Osteoblast (primary cell): ENCODE measurements at regions not wholly inside any gene's neighbourhood (a gene's known extent, or its start where the extent isn't known, plus 50 kb on each side); places are given as distances from the start of the nearest gene placed in this dataset.
A peak's percentile ranks its signal among the peaks of the same experiment; 100 is the strongest.

Experiments used
- DNase-seq: peaks from one replicate; pipeline ENCODE4 v3.0.0; 2011; ENCODE audit warnings: low spot score, mixed read lengths; ENCODE audit not compliant: insufficient read length; ENCODE audit errors: missing footprints
- H2AFZ ChIP-seq: 2 replicates; pipeline ENCODE4 v1.6.0; 2011; ENCODE audit warnings: mild to moderate bottlenecking, low read length
- H3K27ac ChIP-seq: 2 replicates; pipeline ENCODE4 v1.5.1; 2011; ENCODE audit warnings: mild to moderate bottlenecking, low read depth, low read length, moderate library complexity
- H3K27me3 ChIP-seq: 2 replicates; pipeline ENCODE4 v1.6.0; 2012; ENCODE audit warnings: mild to moderate bottlenecking, control low read depth, inconsistent platforms, low read length, moderate library complexity; ENCODE audit not compliant: insufficient read depth
- H3K36me3 ChIP-seq: 2 replicates; pipeline ENCODE4 v1.5.1; 2011; ENCODE audit warnings: mild to moderate bottlenecking, low read length, control low read depth, moderate library complexity; ENCODE audit not compliant: insufficient read depth
- H3K4me1 ChIP-seq: 2 replicates; pipeline ENCODE4 v1.5.1; 2011; ENCODE audit warnings: mild to moderate bottlenecking, low read length, control low read depth, moderate library complexity; ENCODE audit not compliant: insufficient read depth
- H3K4me2 ChIP-seq: 2 replicates; pipeline ENCODE4 v1.6.0; 2011; ENCODE audit warnings: mild to moderate bottlenecking, low read length; ENCODE audit not compliant: insufficient read depth
- H3K4me3 ChIP-seq: fragments of 200-600 bp; sonication (generic); 3 replicates; pipeline ENCODE4 v1.5.1; 2012; ENCODE audit warnings: mild to moderate bottlenecking, low read length, inconsistent platforms; ENCODE audit not compliant: insufficient read depth
- H3K79me2 ChIP-seq: 2 replicates; pipeline ENCODE4 v1.6.0; 2012; ENCODE audit warnings: mild to moderate bottlenecking, low read length, control low read depth, inconsistent platforms; ENCODE audit not compliant: insufficient read depth
- H3K9me3 ChIP-seq: 2 replicates; pipeline ENCODE4 v1.5.1; 2011; ENCODE audit warnings: low read depth, low read length, control low read depth
- H4K20me1 ChIP-seq: 2 replicates; pipeline ENCODE4 v1.6.0; 2012; ENCODE audit warnings: mild to moderate bottlenecking, low read length, control low read depth; ENCODE audit not compliant: insufficient read depth
- TF ChIP-seq, protein P1 (sequence below): IDR thresholded peaks from 2 replicates; pipeline ENCODE4 v1.5.1; 2011; ENCODE audit warnings: mild to moderate bottlenecking, low read depth, low read length, moderate library complexity; ENCODE audit errors: extremely low read depth

DNA sequence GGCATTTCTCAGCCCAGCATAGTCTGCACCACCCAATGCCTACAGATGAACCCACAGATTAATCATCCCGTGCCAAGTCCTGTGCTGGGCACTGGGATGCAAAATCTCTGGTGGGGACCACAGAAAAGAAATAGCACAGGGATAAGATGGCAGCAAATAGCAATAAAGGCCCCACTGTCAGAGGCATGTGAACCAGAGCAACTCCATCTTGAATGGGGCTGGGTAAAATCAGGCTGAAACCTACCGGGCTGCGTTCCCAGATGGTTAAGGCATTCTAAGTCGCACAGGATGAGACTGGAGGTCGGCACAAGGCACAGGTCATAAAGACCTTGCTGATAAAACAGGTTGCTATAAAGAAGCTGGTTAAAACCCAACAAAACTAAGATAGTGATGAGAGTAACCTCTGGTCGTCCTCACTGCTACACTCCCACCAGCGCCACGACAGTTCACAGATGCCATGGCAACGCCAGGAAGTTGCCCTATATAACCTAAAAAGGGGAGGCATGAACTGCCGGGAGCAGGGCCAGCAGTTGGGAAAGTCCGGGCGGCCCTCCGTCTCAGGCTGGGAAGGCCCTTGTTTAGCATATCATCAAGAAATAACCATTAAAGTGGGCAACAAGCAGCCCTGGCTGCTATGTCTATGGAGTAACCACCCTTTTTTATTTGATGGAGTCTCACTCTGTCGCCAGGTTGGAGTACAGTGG is 65.2 kb downstream of the C9orf50 start:
- Histone ChIP-seq H2AFZ (peak overlapping the region; percentile 65), H3K9me3 (no peaks in the 10 kb centered on the region), H3K79me2 (no peaks in the 10 kb centered on the region), H3K4me3 (no peak overlapping the region), H3K4me1 (peaks cover 1% of the 10 kb centered on the region), H4K20me1 (no peaks in the 10 kb centered on the region), H3K4me2 (no peak overlapping the region), H3K27me3 (no peaks in the 10 kb centered on the region), H3K27ac (no peak overlapping the region), H3K36me3 (no peaks in the 10 kb centered on the region)
- no peak for DNase-seq
- TF ChIP-seq, protein P1, sequence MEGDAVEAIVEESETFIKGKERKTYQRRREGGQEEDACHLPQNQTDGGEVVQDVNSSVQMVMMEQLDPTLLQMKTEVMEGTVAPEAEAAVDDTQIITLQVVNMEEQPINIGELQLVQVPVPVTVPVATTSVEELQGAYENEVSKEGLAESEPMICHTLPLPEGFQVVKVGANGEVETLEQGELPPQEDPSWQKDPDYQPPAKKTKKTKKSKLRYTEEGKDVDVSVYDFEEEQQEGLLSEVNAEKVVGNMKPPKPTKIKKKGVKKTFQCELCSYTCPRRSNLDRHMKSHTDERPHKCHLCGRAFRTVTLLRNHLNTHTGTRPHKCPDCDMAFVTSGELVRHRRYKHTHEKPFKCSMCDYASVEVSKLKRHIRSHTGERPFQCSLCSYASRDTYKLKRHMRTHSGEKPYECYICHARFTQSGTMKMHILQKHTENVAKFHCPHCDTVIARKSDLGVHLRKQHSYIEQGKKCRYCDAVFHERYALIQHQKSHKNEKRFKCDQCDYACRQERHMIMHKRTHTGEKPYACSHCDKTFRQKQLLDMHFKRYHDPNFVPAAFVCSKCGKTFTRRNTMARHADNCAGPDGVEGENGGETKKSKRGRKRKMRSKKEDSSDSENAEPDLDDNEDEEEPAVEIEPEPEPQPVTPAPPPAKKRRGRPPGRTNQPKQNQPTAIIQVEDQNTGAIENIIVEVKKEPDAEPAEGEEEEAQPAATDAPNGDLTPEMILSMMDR: no peak

DNA sequence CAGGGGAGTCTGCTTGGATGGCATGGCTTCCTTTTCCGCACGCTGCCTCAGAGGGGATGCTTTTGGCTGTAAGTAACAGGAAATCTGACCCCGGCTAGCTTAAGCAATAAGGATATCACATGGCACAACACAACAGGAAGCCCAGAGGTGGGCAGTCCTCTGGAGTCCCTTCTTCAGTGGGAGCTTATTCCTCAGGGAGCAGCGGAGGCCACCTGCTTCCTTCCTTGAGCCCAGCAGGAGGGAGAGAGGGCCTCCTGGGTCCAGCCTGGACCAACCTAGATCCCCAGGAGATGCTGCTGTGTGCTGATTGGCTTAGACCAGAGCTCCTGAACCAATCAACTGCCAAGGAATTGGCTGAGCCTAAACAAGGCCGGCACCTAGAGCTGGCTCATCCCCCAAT is 66.3 kb downstream of the C9orf50 start:
- no peaks in the 10 kb centered on the region for H3K27me3 ChIP-seq
- H2AFZ ChIP-seq: no peak overlapping the region
- peaks cover 7% of the 10 kb centered on the region for H3K4me1 ChIP-seq
- TF ChIP-seq, protein P1: no peak
- H3K4me3 ChIP-seq: no peak overlapping the region
- H3K27ac ChIP-seq: no peak overlapping the region
- no peaks in the 10 kb centered on the region for H3K9me3 ChIP-seq
- no peak for DNase-seq
- H3K4me2 ChIP-seq: no peak overlapping the region
- no peaks in the 10 kb centered on the region for H3K79me2 ChIP-seq
- no peaks in the 10 kb centered on the region for H4K20me1 ChIP-seq
- no peaks in the 10 kb centered on the region for H3K36me3 ChIP-seq

DNA sequence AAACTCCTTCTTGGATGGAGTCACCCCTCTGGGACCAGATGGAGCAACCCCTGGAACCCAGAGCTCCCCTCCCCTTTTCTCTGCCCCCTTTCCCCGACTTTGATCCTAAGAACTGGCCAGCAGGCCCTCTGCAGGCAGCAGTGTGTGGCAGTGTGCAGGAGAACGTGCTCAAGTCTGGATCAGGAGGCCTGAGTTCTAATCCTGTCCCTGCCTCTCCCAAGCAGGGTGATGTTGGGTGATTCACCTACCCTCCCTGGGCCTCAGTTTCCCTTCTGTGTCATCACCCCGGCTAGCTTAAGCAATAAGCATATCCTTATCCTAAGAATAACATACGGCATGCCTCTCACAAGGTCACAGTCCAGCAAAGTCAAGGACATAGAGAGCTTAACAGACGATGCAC is 67.6 kb downstream of the C9orf50 start:
- Histone ChIP-seq H3K27me3 (no peaks in the 10 kb centered on the region), H3K4me1 (peaks cover 14% of the 10 kb centered on the region), H3K9me3 (no peaks in the 10 kb centered on the region), H4K20me1 (no peaks in the 10 kb centered on the region), H3K4me3 (no peak overlapping the region), H3K36me3 (no peaks in the 10 kb centered on the region), H2AFZ (no peak overlapping the region), H3K4me2 (no peak overlapping the region), H3K27ac (no peak overlapping the region), H3K79me2 (no peaks in the 10 kb centered on the region)
- TF ChIP-seq, protein P1: no peak
- DNase-seq: no peak

DNA sequence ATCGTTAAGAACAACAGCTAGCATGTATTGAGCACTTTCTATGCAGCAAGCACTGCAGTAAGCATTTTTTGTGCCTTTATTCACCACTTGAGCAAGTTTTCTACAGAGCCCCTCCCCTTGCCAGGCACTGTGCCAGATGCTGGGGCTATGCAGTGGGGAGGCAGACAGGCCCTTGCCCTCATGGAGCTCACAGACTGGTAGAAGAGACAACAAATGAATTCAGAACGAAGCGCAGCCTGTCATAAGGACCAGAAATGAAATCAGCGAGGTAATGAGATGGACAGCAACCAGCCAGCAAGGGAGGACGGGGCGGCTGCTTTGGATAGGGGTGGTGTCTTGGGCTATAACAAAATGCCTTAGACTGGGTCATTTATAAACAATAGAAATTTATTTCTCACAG is 68.8 kb downstream of the C9orf50 start:
- Histone ChIP-seq H3K27me3 (no peaks in the 10 kb centered on the region), H3K9me3 (no peaks in the 10 kb centered on the region), H3K36me3 (no peaks in the 10 kb centered on the region), H2AFZ (no peak overlapping the region), H3K4me2 (no peak overlapping the region), H4K20me1 (no peaks in the 10 kb centered on the region), H3K4me1 (peaks cover 14% of the 10 kb centered on the region), H3K79me2 (no peaks in the 10 kb centered on the region), H3K27ac (no peak overlapping the region), H3K4me3 (no peak overlapping the region)
- TF ChIP-seq, protein P1: no peak
- no peak for DNase-seq
